Peyer's patch (tissue), 4 donors: ENCODE measurements at regions not wholly inside any gene's neighbourhood (a gene's known extent, or its start where the extent isn't known, plus 50 kb on each side); places are given as distances from the start of the nearest gene placed in this dataset.

Experiments used
- CTCF ChIP-seq, 6 experiments: fragments of 450-650 bp in 4 of 6; fragments of 200-600 bp in 2 of 6; sonication (generic) in 1 of 6; IDR thresholded peaks; one replicate each; pipeline ENCODE4 v1.5.1; 2017 to 2019; ENCODE audit warnings: antibody characterized with exemption in 6 of 6, mild to moderate bottlenecking in 3 of 6, moderate library complexity in 1 of 6
- POLR2A ChIP-seq, 2 donors: fragments of 450-650 bp; IDR thresholded peaks; one replicate each; pipeline ENCODE4 v1.5.1; 2017; ENCODE audit warnings: antibody characterized with exemption in 2 of 2, mild to moderate bottlenecking in 2 of 2, moderate library complexity in 2 of 2

- TF ChIP-seq CTCF (IDR thresholded peaks at IDR 0.05) (no peak), POLR2A (IDR thresholded peaks at IDR 0.05) (no peak)
Observed at GRCh38 chr7:1359051-1359400, 100.2 kb downstream of the MICALL2 start.
